ENCODE measurements at regions not wholly inside any gene's neighbourhood (a gene's known extent, or its start where the extent isn't known, plus 50 kb on each side); places are given as distances from the start of the nearest gene placed in this dataset.
A peak's percentile ranks its signal among the peaks of the same experiment; 100 is the strongest.

DNA sequence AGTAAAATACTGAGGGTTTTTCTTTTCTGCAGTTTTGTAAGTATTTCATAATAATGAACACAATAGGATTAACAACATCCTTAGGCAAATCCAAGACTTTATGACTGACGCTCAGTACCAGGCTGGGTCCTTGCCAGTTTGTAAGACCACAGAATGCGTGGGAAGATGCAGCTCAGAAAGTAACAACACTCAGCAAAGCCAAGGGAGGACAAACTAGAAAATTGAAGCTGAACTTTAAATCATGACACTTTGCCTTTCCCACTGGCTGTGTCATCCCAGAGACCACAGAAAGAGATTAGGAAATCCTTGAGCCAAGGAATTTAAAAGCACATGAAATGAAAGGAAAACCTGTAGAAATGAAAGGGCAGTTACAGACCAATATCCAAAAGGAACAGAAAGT, 426.3 kb upstream of the CHRM3 start:
- H3K36me3 ChIP-seq (ENCODE audit: control insufficient read depth in 2 of 2, insufficient read depth in 2 of 2, low read length in 1 of 2), result no peaks in the 10 kb centered on the region
- H3K27ac ChIP-seq (ENCODE audit: low read depth in 1 of 2, low read length in 1 of 2), result no peak overlapping the region
- H3K4me3 ChIP-seq (ENCODE audit: low read length in 2 of 2), result no peak overlapping the region
- WGBS, result 93% methylated on average over 2 of the region's 2 CpGs
- no peaks in the 10 kb centered on the region for H3K27me3 ChIP-seq (ENCODE audit: control insufficient read depth in 2 of 2, insufficient read depth in 1 of 2, low read length in 1 of 2)
- no peaks in the 10 kb centered on the region for H3K9me3 ChIP-seq (ENCODE audit: control insufficient read depth in 2 of 2, insufficient read depth in 1 of 2, low read length in 1 of 2)
- no peak for DNase-seq (ENCODE audit: low read depth in 6 of 9, low spot score in 9 of 9)
- no peaks in the 10 kb centered on the region for H3K4me1 ChIP-seq (ENCODE audit: control insufficient read depth in 2 of 2, insufficient read depth in 2 of 2, low read length in 2 of 2)

DNA sequence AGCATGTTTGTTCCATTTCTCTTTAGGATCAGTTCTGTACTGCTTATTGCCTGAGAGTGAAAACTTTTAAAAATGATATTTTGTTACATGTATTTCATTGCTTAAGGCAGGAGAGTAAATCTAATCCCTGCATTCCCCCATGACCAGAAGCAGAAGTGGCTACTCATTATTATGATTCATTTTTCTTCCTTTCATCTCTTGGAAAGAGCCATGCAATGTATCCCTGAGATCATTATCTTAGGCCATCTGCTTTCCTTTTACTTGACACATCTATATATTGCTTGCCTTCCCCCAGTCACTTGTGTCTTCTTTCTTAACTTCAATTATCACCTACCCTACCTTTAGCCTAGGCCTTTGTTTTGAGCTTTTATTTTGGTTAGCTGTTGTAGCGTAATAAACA, 430.4 kb upstream of the CHRM3 start:
- Histone ChIP-seq H3K27me3 (ENCODE audit: control insufficient read depth in 2 of 2, insufficient read depth in 1 of 2, low read length in 1 of 2) (no peaks in the 10 kb centered on the region), H3K4me3 (ENCODE audit: low read length in 2 of 2) (no peak overlapping the region), H3K4me1 (ENCODE audit: control insufficient read depth in 2 of 2, insufficient read depth in 2 of 2, low read length in 2 of 2) (no peaks in the 10 kb centered on the region), H3K9me3 (ENCODE audit: control insufficient read depth in 2 of 2, insufficient read depth in 1 of 2, low read length in 1 of 2) (no peaks in the 10 kb centered on the region), H3K27ac (ENCODE audit: low read depth in 1 of 2, low read length in 1 of 2) (no peak overlapping the region), H3K36me3 (ENCODE audit: control insufficient read depth in 2 of 2, insufficient read depth in 2 of 2, low read length in 1 of 2) (no peaks in the 10 kb centered on the region)
- WGBS, result 97% methylated on average over 1 of the region's 1 CpG
- no peak for DNase-seq (ENCODE audit: low read depth in 6 of 9, low spot score in 9 of 9)

DNA sequence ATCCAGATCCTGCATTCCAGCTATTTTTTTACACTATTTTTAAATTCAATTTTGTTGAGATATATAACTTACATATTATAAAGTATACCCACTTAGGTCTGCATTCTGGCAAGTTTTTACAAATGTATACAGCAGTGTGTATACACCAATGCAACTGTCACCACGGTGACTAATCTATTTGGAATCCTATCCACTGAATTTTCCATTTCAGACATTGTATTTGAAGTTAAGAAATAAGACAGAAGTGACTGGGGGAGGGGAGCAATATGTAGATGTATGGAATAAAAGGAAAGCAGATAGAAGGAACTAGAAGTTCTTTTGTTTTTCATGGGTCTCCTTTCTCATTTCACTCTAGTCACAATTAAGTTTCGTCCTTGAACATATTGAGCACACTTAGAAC, 431.5 kb upstream of the CHRM3 start:
- Histone ChIP-seq H3K9me3 (ENCODE audit: control insufficient read depth in 2 of 2, insufficient read depth in 1 of 2, low read length in 1 of 2) (no peaks in the 10 kb centered on the region), H3K27me3 (ENCODE audit: control insufficient read depth in 2 of 2, insufficient read depth in 1 of 2, low read length in 1 of 2) (no peaks in the 10 kb centered on the region), H3K36me3 (ENCODE audit: control insufficient read depth in 2 of 2, insufficient read depth in 2 of 2, low read length in 1 of 2) (no peaks in the 10 kb centered on the region), H3K27ac (ENCODE audit: low read depth in 1 of 2, low read length in 1 of 2) (no peak overlapping the region), H3K4me1 (ENCODE audit: control insufficient read depth in 2 of 2, insufficient read depth in 2 of 2, low read length in 2 of 2) (no peaks in the 10 kb centered on the region), H3K4me3 (ENCODE audit: low read length in 2 of 2) (no peak overlapping the region)
- 86% methylated on average over 2 of the region's 2 CpGs for WGBS
- no peak for DNase-seq (ENCODE audit: low read depth in 6 of 9, low spot score in 9 of 9)

DNA sequence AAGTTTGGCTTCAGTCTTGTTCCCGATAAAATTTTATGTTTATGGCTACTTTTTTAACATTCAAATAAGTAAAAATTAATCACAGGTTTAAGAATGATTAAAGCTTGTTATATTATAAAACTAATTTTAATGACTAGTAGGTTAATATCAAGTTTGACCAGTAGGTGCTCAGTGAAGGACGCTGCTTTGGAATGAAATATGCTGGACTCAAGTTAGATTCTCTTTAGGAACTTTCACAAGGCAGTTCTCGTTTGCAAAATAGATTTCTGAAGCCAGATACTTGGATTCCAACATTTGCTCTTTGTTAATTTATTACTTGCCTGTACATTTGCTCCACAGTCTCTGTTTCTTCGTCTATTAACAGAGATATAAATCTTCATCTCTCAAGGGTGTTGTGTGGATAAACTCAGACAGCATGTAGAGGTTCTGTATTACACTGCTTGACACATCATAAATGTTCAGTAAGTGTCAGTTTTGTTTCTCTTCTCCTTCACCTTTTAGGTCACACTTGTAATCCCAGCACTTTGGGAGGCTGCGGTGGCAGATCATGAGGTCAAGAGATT, 432.8 kb upstream of the CHRM3 start:
- Histone ChIP-seq H3K36me3 (ENCODE audit: control insufficient read depth in 2 of 2, insufficient read depth in 2 of 2, low read length in 1 of 2) (no peaks in the 10 kb centered on the region), H3K4me1 (ENCODE audit: control insufficient read depth in 2 of 2, insufficient read depth in 2 of 2, low read length in 2 of 2) (no peaks in the 10 kb centered on the region), H3K27ac (ENCODE audit: low read depth in 1 of 2, low read length in 1 of 2) (no peak overlapping the region), H3K9me3 (ENCODE audit: control insufficient read depth in 2 of 2, insufficient read depth in 1 of 2, low read length in 1 of 2) (no peaks in the 10 kb centered on the region), H3K27me3 (ENCODE audit: control insufficient read depth in 2 of 2, insufficient read depth in 1 of 2, low read length in 1 of 2) (no peaks in the 10 kb centered on the region), H3K4me3 (ENCODE audit: low read length in 2 of 2) (no peak overlapping the region)
- DNase-seq (ENCODE audit: low read depth in 6 of 9, low spot score in 9 of 9), result no peak
- WGBS, result 90% methylated on average over 5 of the region's 5 CpGs

DNA sequence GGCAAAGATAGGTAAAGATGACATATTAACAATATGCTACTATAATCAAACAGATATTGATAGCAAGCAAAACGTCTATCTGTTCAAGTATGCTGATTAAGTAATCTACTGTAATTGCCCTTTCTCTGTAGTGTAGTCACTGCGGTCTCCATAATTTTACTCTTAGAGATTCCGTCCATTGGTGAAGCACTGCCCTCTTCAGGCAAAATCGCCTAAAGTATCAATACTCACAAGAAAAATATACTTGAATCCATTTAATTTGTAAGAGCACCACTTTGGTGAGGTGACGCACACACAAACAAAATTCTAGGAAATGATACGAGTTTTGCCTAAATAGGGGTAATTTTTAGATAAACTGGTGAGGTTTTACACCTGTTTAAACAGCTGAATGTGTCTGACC, 434.6 kb upstream of the CHRM3 start:
- peak in 7 of 9 donors; percentile 2 to 61 (median 13) for DNase-seq (ENCODE audit: low read depth in 6 of 9, low spot score in 9 of 9)
- no peaks in the 10 kb centered on the region for H3K36me3 ChIP-seq (ENCODE audit: control insufficient read depth in 2 of 2, insufficient read depth in 2 of 2, low read length in 1 of 2)
- 55% methylated on average over 6 of the region's 6 CpGs for WGBS

DNA sequence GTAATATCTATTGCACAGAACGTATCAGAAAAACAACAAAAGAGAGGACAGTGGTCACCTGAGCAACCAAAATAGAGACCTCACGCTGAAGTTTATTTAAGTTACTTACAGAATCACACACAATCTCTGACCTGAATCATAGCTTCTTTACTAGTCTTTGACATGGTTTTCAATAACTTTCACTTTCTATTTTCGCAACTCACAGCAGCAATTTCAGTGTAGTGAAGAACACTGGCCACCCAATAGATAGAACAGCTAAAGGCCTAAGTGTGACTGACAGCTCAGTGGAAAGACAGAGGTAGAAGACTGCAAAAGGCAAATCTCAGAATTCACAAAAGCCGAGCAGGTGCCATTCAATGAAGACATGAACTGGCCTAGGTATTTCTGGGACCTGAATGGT, 435.6 kb upstream of the CHRM3 start:
- Histone ChIP-seq H3K36me3 (ENCODE audit: control insufficient read depth in 2 of 2, insufficient read depth in 2 of 2, low read length in 1 of 2) (no peaks in the 10 kb centered on the region), H3K27me3 (ENCODE audit: control insufficient read depth in 2 of 2, insufficient read depth in 1 of 2, low read length in 1 of 2) (no peaks in the 10 kb centered on the region), H3K27ac (ENCODE audit: low read depth in 1 of 2, low read length in 1 of 2) (no peak overlapping the region), H3K4me1 (ENCODE audit: control insufficient read depth in 2 of 2, insufficient read depth in 2 of 2, low read length in 2 of 2) (no peaks in the 10 kb centered on the region), H3K4me3 (ENCODE audit: low read length in 2 of 2) (no peak overlapping the region), H3K9me3 (ENCODE audit: control insufficient read depth in 2 of 2, insufficient read depth in 1 of 2, low read length in 1 of 2) (no peaks in the 10 kb centered on the region)
- WGBS, result 37% methylated on average over 4 of the region's 4 CpGs
- DNase-seq (ENCODE audit: low read depth in 6 of 9, low spot score in 9 of 9), result peak in 5 of 9 donors; percentile 0 to 46 (median 9)

More for the DNA sequence above, 434.6 kb upstream of the CHRM3 start:
- no peaks in the 10 kb centered on the region for H3K27me3 ChIP-seq (ENCODE audit: control insufficient read depth in 2 of 2, insufficient read depth in 1 of 2, low read length in 1 of 2)
- no peak overlapping the region for H3K4me3 ChIP-seq (ENCODE audit: low read length in 2 of 2)
- H3K9me3 ChIP-seq (ENCODE audit: control insufficient read depth in 2 of 2, insufficient read depth in 1 of 2, low read length in 1 of 2), result no peaks in the 10 kb centered on the region
- no peaks in the 10 kb centered on the region for H3K4me1 ChIP-seq (ENCODE audit: control insufficient read depth in 2 of 2, insufficient read depth in 2 of 2, low read length in 2 of 2)
- H3K27ac ChIP-seq (ENCODE audit: low read depth in 1 of 2, low read length in 1 of 2), result no peak overlapping the region

DNA sequence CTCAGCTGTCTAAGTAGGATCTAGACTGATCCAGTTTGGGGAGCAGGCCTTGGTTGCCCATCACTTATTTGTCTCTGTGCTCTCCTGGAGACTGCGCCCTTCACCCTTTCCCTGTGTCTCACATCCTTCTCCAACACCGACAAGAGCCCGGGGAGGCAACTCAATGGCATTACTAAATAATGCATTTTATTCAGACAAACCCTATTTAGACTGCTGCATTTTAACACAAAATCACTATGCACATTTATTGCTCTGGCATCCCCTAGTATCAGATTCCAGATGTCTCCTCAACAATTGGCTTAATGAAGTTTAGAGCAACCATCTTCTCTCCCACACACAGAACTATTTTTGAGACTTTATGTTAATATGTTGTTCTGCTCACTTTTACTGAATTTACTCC, 436.4 kb upstream of the CHRM3 start:
- Histone ChIP-seq H3K4me3 (ENCODE audit: low read length in 2 of 2) (no peak overlapping the region), H3K27ac (ENCODE audit: low read depth in 1 of 2, low read length in 1 of 2) (no peak overlapping the region), H3K9me3 (ENCODE audit: control insufficient read depth in 2 of 2, insufficient read depth in 1 of 2, low read length in 1 of 2) (no peaks in the 10 kb centered on the region), H3K36me3 (ENCODE audit: control insufficient read depth in 2 of 2, insufficient read depth in 2 of 2, low read length in 1 of 2) (no peaks in the 10 kb centered on the region), H3K4me1 (ENCODE audit: control insufficient read depth in 2 of 2, insufficient read depth in 2 of 2, low read length in 2 of 2) (no peaks in the 10 kb centered on the region), H3K27me3 (ENCODE audit: control insufficient read depth in 2 of 2, insufficient read depth in 1 of 2, low read length in 1 of 2) (no peaks in the 10 kb centered on the region)
- 98% methylated on average over 3 of the region's 3 CpGs for WGBS
- DNase-seq (ENCODE audit: low read depth in 6 of 9, low spot score in 9 of 9), result no peak

DNA sequence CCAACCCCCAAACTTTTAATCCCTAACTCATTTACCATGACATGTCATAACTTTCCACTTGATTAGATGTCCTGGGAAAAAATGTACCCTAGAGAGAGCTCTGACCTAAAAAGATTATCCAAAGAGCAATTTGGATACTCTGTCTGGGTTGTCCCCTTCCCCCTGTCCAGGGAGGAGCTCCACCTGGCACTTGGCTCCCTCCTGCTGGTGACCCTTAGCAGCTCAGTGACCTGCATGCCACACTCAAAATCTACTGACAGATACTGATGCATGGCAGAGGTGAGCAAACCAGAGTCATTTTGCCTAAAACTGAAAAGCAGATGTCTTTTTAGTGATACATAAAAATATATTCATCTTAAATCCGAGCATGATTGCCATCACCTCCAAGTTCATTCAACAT, 442.3 kb upstream of the CHRM3 start:
- WGBS, result 86% methylated on average over 1 of the region's 1 CpG

DNA sequence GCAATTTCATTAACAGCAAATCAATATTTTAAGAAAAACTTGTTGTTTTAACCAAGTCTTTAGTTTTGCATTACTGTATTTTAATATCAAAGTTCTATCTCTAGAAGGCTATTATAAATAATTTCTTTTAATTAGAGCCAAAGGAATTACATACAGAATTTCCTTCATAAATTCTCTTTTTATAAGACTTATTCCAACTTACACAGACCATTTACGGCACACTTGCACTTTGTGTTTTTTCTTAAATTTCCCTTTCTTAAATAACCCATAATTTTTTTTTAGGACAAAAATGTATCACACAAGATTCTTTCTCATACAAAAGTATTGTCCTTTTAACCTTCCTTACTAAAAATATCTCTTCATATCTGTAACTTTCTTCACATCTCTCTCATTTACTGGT, 458.5 kb upstream of the CHRM3 start:
- H3K36me3 ChIP-seq (ENCODE audit: control insufficient read depth in 2 of 2, insufficient read depth in 2 of 2, low read length in 1 of 2), result no peaks in the 10 kb centered on the region
- no peak overlapping the region for H3K4me3 ChIP-seq (ENCODE audit: low read length in 2 of 2)
- no peaks in the 10 kb centered on the region for H3K4me1 ChIP-seq (ENCODE audit: control insufficient read depth in 2 of 2, insufficient read depth in 2 of 2, low read length in 2 of 2)
- no peak for DNase-seq (ENCODE audit: low read depth in 6 of 9, low spot score in 9 of 9)
- no peak overlapping the region for H3K27ac ChIP-seq (ENCODE audit: low read depth in 1 of 2, low read length in 1 of 2)
- H3K9me3 ChIP-seq (ENCODE audit: control insufficient read depth in 2 of 2, insufficient read depth in 1 of 2, low read length in 1 of 2), result no peaks in the 10 kb centered on the region
- 95% methylated on average over 1 of the region's 1 CpG for WGBS
- H3K27me3 ChIP-seq (ENCODE audit: control insufficient read depth in 2 of 2, insufficient read depth in 1 of 2, low read length in 1 of 2), result no peaks in the 10 kb centered on the region

More for the DNA sequence above, 442.3 kb upstream of the CHRM3 start:
- H3K4me1 ChIP-seq (ENCODE audit: control insufficient read depth in 2 of 2, insufficient read depth in 2 of 2, low read length in 2 of 2), result no peaks in the 10 kb centered on the region
- H3K36me3 ChIP-seq (ENCODE audit: control insufficient read depth in 2 of 2, insufficient read depth in 2 of 2, low read length in 1 of 2), result no peaks in the 10 kb centered on the region
- H3K27ac ChIP-seq (ENCODE audit: low read depth in 1 of 2, low read length in 1 of 2), result no peak overlapping the region
- no peaks in the 10 kb centered on the region for H3K9me3 ChIP-seq (ENCODE audit: control insufficient read depth in 2 of 2, insufficient read depth in 1 of 2, low read length in 1 of 2)
- no peak overlapping the region for H3K4me3 ChIP-seq (ENCODE audit: low read length in 2 of 2)
- H3K27me3 ChIP-seq (ENCODE audit: control insufficient read depth in 2 of 2, insufficient read depth in 1 of 2, low read length in 1 of 2), result no peaks in the 10 kb centered on the region
- DNase-seq (ENCODE audit: low read depth in 6 of 9, low spot score in 9 of 9), result no peak

DNA sequence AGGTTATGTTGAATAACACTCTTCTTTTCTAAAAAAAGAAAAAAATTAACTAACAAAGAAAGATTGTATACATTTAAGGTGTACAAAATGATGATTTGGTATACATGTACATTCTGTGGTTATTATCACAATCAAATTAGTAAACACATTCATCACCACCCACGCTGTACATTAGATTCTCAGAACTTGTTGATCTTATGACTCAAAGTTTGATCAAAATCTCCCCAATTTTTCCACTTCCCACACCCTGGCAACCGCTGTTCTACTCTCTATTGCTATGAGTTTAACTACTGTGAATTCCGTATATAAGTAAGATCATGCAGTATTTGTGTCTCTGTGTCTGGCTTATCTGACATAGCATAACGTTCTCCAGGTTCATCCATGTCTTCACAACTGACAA, 469.5 kb upstream of the CHRM3 start:
- no peaks in the 10 kb centered on the region for H3K36me3 ChIP-seq (ENCODE audit: control insufficient read depth in 2 of 2, insufficient read depth in 2 of 2, low read length in 1 of 2)
- no peaks in the 10 kb centered on the region for H3K27me3 ChIP-seq (ENCODE audit: control insufficient read depth in 2 of 2, insufficient read depth in 1 of 2, low read length in 1 of 2)
- H3K4me1 ChIP-seq (ENCODE audit: control insufficient read depth in 2 of 2, insufficient read depth in 2 of 2, low read length in 2 of 2), result no peaks in the 10 kb centered on the region
- no peak for DNase-seq (ENCODE audit: low read depth in 6 of 9, low spot score in 9 of 9)
- no peak overlapping the region for H3K27ac ChIP-seq (ENCODE audit: low read depth in 1 of 2, low read length in 1 of 2)
- 96% methylated on average over 4 of the region's 4 CpGs for WGBS
- no peak overlapping the region for H3K4me3 ChIP-seq (ENCODE audit: low read length in 2 of 2)
- no peaks in the 10 kb centered on the region for H3K9me3 ChIP-seq (ENCODE audit: control insufficient read depth in 2 of 2, insufficient read depth in 1 of 2, low read length in 1 of 2)

Measured in thymus (tissue), 11 donors.